ENCODE measurements at regions not wholly inside any gene's neighbourhood (a gene's known extent, or its start where the extent isn't known, plus 50 kb on each side); places are given as distances from the start of the nearest gene placed in this dataset.

DNA sequence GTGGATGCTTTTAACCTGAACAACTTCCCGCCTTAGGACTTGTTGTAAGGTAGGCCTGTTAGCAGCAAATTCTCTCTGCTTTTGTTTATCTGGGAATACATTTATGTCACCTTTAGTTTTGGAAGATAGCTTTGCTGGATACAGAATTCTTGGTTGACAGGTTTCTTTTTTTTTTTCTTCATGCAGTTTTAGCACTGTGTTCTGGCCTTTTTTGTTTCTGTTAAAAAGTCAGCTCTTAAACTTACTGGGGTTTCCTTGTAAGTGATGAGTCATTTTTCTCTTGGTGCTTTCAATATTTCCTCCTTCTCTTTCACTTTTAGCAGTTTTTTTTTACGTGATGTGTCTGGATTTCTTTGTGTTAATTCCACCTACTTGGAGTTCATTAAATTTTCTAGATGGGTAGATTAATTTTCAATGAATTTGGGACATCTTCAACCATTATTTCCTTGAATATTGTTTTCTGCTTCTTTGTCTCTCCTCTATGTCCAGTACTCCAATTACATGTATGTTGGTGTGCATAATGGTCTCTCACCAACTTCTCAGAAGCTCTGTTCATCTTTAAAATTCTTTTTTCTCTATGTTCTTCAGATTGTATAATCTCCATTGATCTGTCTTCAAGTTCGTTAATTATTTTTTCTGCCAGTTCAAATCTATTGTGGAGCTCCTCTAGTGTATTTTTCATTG, 188.2 kb upstream of the ZNF536 start:
- TF ChIP-seq, protein P1, sequence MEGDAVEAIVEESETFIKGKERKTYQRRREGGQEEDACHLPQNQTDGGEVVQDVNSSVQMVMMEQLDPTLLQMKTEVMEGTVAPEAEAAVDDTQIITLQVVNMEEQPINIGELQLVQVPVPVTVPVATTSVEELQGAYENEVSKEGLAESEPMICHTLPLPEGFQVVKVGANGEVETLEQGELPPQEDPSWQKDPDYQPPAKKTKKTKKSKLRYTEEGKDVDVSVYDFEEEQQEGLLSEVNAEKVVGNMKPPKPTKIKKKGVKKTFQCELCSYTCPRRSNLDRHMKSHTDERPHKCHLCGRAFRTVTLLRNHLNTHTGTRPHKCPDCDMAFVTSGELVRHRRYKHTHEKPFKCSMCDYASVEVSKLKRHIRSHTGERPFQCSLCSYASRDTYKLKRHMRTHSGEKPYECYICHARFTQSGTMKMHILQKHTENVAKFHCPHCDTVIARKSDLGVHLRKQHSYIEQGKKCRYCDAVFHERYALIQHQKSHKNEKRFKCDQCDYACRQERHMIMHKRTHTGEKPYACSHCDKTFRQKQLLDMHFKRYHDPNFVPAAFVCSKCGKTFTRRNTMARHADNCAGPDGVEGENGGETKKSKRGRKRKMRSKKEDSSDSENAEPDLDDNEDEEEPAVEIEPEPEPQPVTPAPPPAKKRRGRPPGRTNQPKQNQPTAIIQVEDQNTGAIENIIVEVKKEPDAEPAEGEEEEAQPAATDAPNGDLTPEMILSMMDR (conservative IDR thresholded peaks at IDR 0.05; ENCODE audit: low read depth, low read length) = no peak
- TF ChIP-seq POLR2A (IDR thresholded peaks at IDR 0.05; ENCODE audit: low read depth, low read length) (no peak), BHLHE40 (IDR thresholded peaks at IDR 0.05; ENCODE audit: low read depth, low read length) (no peak), RAD21 (IDR thresholded peaks at IDR 0.05; ENCODE audit: low read length) (no peak), CEBPB (IDR thresholded peaks at IDR 0.05; ENCODE audit: low read depth, low read length) (no peak), RFX5 (IDR thresholded peaks at IDR 0.05; ENCODE audit: low read depth, low read length) (no peak), SMC3 (IDR thresholded peaks at IDR 0.05; ENCODE audit: low read depth, low read length) (no peak), RCOR1 (IDR thresholded peaks at IDR 0.05; ENCODE audit: insufficient replicate concordance, low read length) (no peak), MAFK (IDR thresholded peaks at IDR 0.05; ENCODE audit: low read depth, low read length) (no peak), MXI1 (IDR thresholded peaks at IDR 0.05; ENCODE audit: borderline replicate concordance, low read depth, low read length) (no peak), MAZ (IDR thresholded peaks at IDR 0.05; ENCODE audit: borderline replicate concordance, low read depth, low read length) (no peak), FOS (IDR thresholded peaks at IDR 0.05; ENCODE audit: low read depth, low read length) (no peak)
- TF ChIP-seq, protein P2, sequence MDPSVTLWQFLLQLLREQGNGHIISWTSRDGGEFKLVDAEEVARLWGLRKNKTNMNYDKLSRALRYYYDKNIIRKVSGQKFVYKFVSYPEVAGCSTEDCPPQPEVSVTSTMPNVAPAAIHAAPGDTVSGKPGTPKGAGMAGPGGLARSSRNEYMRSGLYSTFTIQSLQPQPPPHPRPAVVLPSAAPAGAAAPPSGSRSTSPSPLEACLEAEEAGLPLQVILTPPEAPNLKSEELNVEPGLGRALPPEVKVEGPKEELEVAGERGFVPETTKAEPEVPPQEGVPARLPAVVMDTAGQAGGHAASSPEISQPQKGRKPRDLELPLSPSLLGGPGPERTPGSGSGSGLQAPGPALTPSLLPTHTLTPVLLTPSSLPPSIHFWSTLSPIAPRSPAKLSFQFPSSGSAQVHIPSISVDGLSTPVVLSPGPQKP (IDR thresholded peaks at IDR 0.05; ENCODE audit: borderline replicate concordance, low read depth, low read length) = no peak

Data from IMR-90 (cell line).